ENCODE measurements at regions not wholly inside any gene's neighbourhood (a gene's known extent, or its start where the extent isn't known, plus 50 kb on each side); places are given as distances from the start of the nearest gene placed in this dataset.

GRCh38 chr11:76732643-76733042 lies 50.5 kb upstream of the TSKU start:
- TF ChIP-seq USF2 (IDR thresholded peaks at IDR 0.05; ENCODE audit: low read length), result no peak
- no peak for TF ChIP-seq CHD2 (IDR thresholded peaks at IDR 0.05; ENCODE audit: low read length)
- no peak for TF ChIP-seq CEBPB (IDR thresholded peaks at IDR 0.05; ENCODE audit: low read depth, low read length)
- no peak for TF ChIP-seq EZH2 (IDR thresholded peaks at IDR 0.05; ENCODE audit: low read depth, low read length, severe bottlenecking)
- TF ChIP-seq, protein P1, sequence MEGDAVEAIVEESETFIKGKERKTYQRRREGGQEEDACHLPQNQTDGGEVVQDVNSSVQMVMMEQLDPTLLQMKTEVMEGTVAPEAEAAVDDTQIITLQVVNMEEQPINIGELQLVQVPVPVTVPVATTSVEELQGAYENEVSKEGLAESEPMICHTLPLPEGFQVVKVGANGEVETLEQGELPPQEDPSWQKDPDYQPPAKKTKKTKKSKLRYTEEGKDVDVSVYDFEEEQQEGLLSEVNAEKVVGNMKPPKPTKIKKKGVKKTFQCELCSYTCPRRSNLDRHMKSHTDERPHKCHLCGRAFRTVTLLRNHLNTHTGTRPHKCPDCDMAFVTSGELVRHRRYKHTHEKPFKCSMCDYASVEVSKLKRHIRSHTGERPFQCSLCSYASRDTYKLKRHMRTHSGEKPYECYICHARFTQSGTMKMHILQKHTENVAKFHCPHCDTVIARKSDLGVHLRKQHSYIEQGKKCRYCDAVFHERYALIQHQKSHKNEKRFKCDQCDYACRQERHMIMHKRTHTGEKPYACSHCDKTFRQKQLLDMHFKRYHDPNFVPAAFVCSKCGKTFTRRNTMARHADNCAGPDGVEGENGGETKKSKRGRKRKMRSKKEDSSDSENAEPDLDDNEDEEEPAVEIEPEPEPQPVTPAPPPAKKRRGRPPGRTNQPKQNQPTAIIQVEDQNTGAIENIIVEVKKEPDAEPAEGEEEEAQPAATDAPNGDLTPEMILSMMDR (IDR thresholded peaks at IDR 0.05; ENCODE audit: control extremely low read depth in 1 of 3, insufficient read depth in 1 of 3, low read depth in 1 of 3, low read length in 3 of 3), result no peak
- no peak for TF ChIP-seq POLR2AphosphoS5 (IDR thresholded peaks at IDR 0.05; ENCODE audit: low read depth, low read length)
- TF ChIP-seq ATF3 (IDR thresholded peaks at IDR 0.05; ENCODE audit: insufficient read depth, low read depth, low read length), result no peak
- TF ChIP-seq TEAD4 (IDR thresholded peaks at IDR 0.05; ENCODE audit: low read depth, low read length), result no peak
- no peak for TF ChIP-seq RFX5 (IDR thresholded peaks at IDR 0.05; ENCODE audit: borderline replicate concordance, low read depth, low read length)
